Coronary artery (tissue), 2 donors: ENCODE measurements at regions not wholly inside any gene's neighbourhood (a gene's known extent, or its start where the extent isn't known, plus 50 kb on each side); places are given as distances from the start of the nearest gene placed in this dataset.

Experiments used
- DNase-seq: peaks from one replicate; pipeline ENCODE4 v3.0.0-alpha.2; 2017; ENCODE audit warnings: low spot score
- H3K27ac ChIP-seq, 2 donors: fragments of 200-600 bp; sonication (generic); one replicate each; pipeline ENCODE4 v1.5.1; 2016 to 2019
- H3K4me3 ChIP-seq: fragments of 200-600 bp; sonication (generic); 2 replicates; pipeline ENCODE4 v1.5.1; 2016; ENCODE audit warnings: mild to moderate bottlenecking, moderate library complexity
- CTCF ChIP-seq: fragments of 200-600 bp; sonication (generic); IDR thresholded peaks from one replicate; pipeline ENCODE4 v1.5.1; 2019; ENCODE audit warnings: antibody characterized with exemption

- no peak overlapping the region for H3K4me3 ChIP-seq
- H3K27ac ChIP-seq = no peak overlapping the region
- TF ChIP-seq CTCF = no peak
- no peak for DNase-seq
These were observed 83.2 kb upstream of the TAS2R1 start for GRCh38 chr5:9713356-9713755.

GRCh38 chr5:9712911-9713310 lies 82.8 kb upstream of the TAS2R1 start:
- no peak for TF ChIP-seq CTCF
- no peak overlapping the region for H3K27ac ChIP-seq
- no peak overlapping the region for H3K4me3 ChIP-seq
- DNase-seq = no peak

- DNase-seq = no peak
- Histone ChIP-seq H3K4me3 (no peak overlapping the region), H3K27ac (no peak overlapping the region)
- TF ChIP-seq CTCF = no peak
These were observed 82.4 kb upstream of the TAS2R1 start for GRCh38 chr5:9712506-9712905.

GRCh38 chr5:9710069-9710468 lies 79.9 kb upstream of the TAS2R1 start:
- H3K4me3 ChIP-seq = no peak overlapping the region
- no peak for TF ChIP-seq CTCF
- no peak for DNase-seq
- no peak overlapping the region for H3K27ac ChIP-seq

GRCh38 chr5:9707732-9708462 lies 77.7 kb upstream of the TAS2R1 start:
- no peak overlapping the region for H3K4me3 ChIP-seq

GRCh38 chr5:9699681-9700080 lies 69.5 kb upstream of the TAS2R1 start:
- no peak for DNase-seq
- TF ChIP-seq CTCF = no peak
- Histone ChIP-seq H3K27ac (no peak overlapping the region), H3K4me3 (no peak overlapping the region)

More at GRCh38 chr5:9707732-9708462, 77.7 kb upstream of the TAS2R1 start:
- H3K27ac ChIP-seq = no peak overlapping the region
- DNase-seq = no peak
- TF ChIP-seq CTCF = no peak

GRCh38 chr5:9698841-9699240 lies 68.7 kb upstream of the TAS2R1 start:
- no peak for TF ChIP-seq CTCF
- DNase-seq = no peak
- no peak overlapping the region for H3K4me3 ChIP-seq
- H3K27ac ChIP-seq = no peak overlapping the region
